SIG-M5 treated with dmso at 0.1 percent for 504 hours (cell line): ENCODE measurements at regions not wholly inside any gene's neighbourhood (a gene's known extent, or its start where the extent isn't known, plus 50 kb on each side); places are given as distances from the start of the nearest gene placed in this dataset.

Source experiments
- DNase-seq: peaks from one replicate; lab custom pipeline; 2025; ENCODE audit not compliant: unreplicated experiment; lab: John Stamatoyannopoulos, UW

DNA sequence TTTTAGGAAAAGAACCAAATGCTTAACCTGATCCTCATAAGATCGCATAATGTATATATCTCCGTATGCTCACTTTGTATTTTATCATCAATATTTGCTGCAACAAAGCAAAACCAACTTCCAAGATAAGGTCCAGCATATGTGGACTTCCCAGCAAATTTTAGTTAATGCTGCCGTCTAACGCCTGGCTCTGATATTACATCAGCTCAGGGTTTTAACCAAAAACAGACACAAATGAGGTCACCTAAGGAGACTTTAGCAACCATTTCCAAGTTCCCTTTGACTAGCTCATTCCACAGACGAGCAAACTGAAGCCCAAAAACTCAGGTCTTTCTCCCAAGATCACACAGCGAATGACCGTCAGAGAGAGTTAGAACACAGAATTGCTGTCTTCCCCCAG is 59.4 kb upstream of the UCN3 start:
- DNase-seq = no peak

DNA sequence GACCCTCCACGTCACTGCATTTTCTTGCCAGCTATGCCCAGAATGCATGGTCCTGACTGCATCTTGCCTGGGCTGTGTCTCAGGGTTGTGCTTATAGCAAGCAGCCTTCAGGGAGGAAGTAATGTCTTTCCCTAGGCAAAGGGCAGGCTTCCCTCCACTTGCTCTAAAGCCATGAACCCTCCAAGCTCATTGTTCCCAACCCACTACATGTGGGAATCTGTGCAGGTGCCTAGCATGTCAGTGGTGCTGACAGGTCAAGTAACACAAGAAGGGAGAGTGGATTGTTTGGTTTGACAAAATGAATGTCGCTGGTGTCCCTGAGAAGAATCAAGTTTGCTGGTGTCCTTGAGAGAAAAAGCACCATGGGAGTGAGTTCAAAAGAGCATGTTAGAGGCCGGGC is 53.9 kb upstream of the UCN3 start:
- no peak for DNase-seq

DNA sequence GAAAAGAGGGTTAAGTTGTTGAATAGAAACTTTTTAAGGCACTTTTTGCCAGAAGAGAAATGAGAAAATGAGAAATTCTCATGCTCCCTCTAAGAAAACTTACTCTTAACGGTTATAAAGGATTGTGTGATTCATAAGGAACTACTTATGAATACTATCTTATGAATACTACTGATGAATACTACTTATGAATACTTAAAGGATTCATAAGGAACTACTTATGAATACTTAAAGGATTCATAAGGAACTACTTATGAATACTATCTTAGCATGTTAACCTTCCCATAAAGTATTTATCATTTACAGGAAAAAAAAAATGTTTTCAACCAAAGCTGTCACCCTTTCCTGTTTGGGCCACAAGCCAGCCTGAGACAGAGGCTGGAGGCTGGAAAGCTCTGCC is 53.1 kb upstream of the UCN3 start:
- no peak for DNase-seq

DNA sequence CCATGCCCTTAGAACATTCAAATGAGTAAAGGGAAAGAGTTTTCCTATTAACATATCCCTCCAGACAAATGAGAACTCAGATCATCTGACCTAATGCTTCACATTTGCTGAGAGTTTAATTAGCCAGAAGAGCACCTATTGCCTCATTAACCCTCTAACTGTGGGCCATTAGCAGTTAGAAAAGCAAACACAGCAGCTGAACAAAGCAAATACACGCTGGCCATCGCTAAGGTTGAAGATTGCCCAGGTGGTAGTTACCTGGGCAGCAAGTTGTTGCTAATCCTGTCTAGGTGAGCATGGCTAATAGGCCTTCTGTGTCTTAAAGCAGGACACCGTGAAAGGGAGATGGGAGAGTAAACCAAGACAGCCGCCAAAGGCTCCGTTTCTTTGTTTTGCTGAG is 49.9 kb upstream of the UCN3 start:
- no peak for DNase-seq
